SK-N-SH treated with all-trans-retinoic acid at 6 μM for 48 hours (cell line): ENCODE measurements at regions not wholly inside any gene's neighbourhood (a gene's known extent, or its start where the extent isn't known, plus 50 kb on each side); places are given as distances from the start of the nearest gene placed in this dataset.

Source experiments
- BACH2 ChIP-seq: fragments of 250-450 bp; sonication (Bioruptor Pico); IDR thresholded peaks from 2 replicates; pipeline ENCODE4 v1.9.0; 2021; ENCODE audit warnings: mild to moderate bottlenecking, borderline replicate concordance
- CSDC2 ChIP-seq: fragments of 250-450 bp; sonication (Bioruptor Pico); IDR thresholded peaks from 2 replicates; pipeline ENCODE4 v1.5.0; 2020; ENCODE audit warnings: mild to moderate bottlenecking, moderate library complexity
- RARB ChIP-seq: fragments of 250-450 bp; sonication (Bioruptor Pico); IDR thresholded peaks from 2 replicates; pipeline ENCODE4 v1.8.0; 2021; ENCODE audit warnings: mild to moderate bottlenecking, moderate library complexity

- TF ChIP-seq RARB (CRISPR knock-in tag) (no peak), BACH2 (CRISPR knock-in tag) (no peak), CSDC2 (CRISPR knock-in tag) (no peak)
Measured at GRCh38 chr5:17357504-17357903, 140.1 kb downstream of the BASP1 start.
